Heart left ventricle (tissue), 16 donors: ENCODE measurements at regions not wholly inside any gene's neighbourhood (a gene's known extent, or its start where the extent isn't known, plus 50 kb on each side); places are given as distances from the start of the nearest gene placed in this dataset.
A peak's percentile ranks its signal among the peaks of the same experiment; 100 is the strongest.

Experiments used
- ATAC-seq, 4 donors: fragments of 200-7000 bp; cut with Tn5 transposase; one replicate each; pipeline ENCODE4 v1.9.1; 2020 to 2022; ENCODE audit warnings: moderate library complexity in 4 of 4, mild to moderate bottlenecking in 3 of 4, moderate number of reproducible peaks in 1 of 4
- DNase-seq, 5 donors: peaks; one replicate each; pipeline ENCODE4 v3.0.0-alpha.2; 2020
- H3K27ac ChIP-seq, 12 donors: fragments of 200-600 bp; sonication (generic) in 4 of 12; one replicate each; pipeline versions ENCODE4 v1.5.0 to v1.8.0; 2016 to 2022; ENCODE audit warnings: mild to moderate bottlenecking in 2 of 12
- H3K27me3 ChIP-seq, 9 donors: fragments of 200-600 bp; sonication (generic) in 2 of 9; one replicate each; pipeline versions ENCODE4 v1.5.1 to v1.8.0; 2016 to 2022; ENCODE audit warnings: mild to moderate bottlenecking in 3 of 9
- H3K36me3 ChIP-seq, 9 donors: fragments of 200-600 bp; sonication (generic) in 2 of 9; one replicate each; pipeline versions ENCODE4 v1.5.0 to v1.8.0; 2018 to 2022; ENCODE audit warnings: mild to moderate bottlenecking in 2 of 9
- H3K4me1 ChIP-seq, 12 donors: fragments of 200-600 bp; sonication (generic) in 4 of 12; one replicate each; pipeline versions ENCODE4 v1.5.0 to v1.8.0; 2016 to 2022; ENCODE audit warnings: mild to moderate bottlenecking in 3 of 12
- H3K4me3 ChIP-seq, 12 donors: fragments of 200-600 bp; sonication (generic) in 4 of 12; one replicate each; pipeline versions ENCODE4 v1.5.0 to v1.8.0; 2017 to 2022; ENCODE audit warnings: mild to moderate bottlenecking in 9 of 12, moderate library complexity in 4 of 12
- H3K9me3 ChIP-seq, 12 donors: fragments of 200-600 bp; sonication (generic) in 4 of 12; one replicate each; pipeline versions ENCODE4 v1.5.0 to v1.8.0; 2016 to 2022; ENCODE audit warnings: mild to moderate bottlenecking in 1 of 12
- POLR2A ChIP-seq, 2 donors: fragments of 450-650 bp; IDR thresholded peaks; one replicate each; pipeline ENCODE4 v1.6.1; 2017; ENCODE audit warnings: antibody characterized with exemption in 2 of 2, mild to moderate bottlenecking in 2 of 2, moderate library complexity in 2 of 2
- WGBS, 4 donors: extraction: QIAGEN DNeasy Blood & Tissue Kit in 2 of 4; methylation state at CpG; one replicate each; pipeline versions ENCODE4 v1.1.5 to v1.1.7; 2013 to 2018; 5-methylcytosine and 5-hydroxymethylcytosine counted together
- intact Hi-C, 10 donors: fragments of 100-400 bp; cut with DNase I; formaldehyde crosslinking; loops; one replicate each; pipeline versions ENCODE4 v1.11.1 to v1.14.2; 2022
- TF ChIP-seq, protein P1 (sequence below), 12 donors: fragments of 200-600 bp; sonication (generic) in 4 of 12; IDR thresholded peaks; one replicate each; pipeline versions ENCODE4 v1.5.0 to v1.8.0; 2018 to 2022; ENCODE audit warnings: antibody characterized with exemption in 12 of 12, mild to moderate bottlenecking in 5 of 12
- donor health status: ischemic (EF 13 %, LVEDD 7.1; RV severe dilation, severe dysfunction).
- donor health status: healthy with polysubstance abuse.
- donor health status: DM: no; HTN: yes; CAD: no.
- donor health status: DM: no; HTN: no; CAD: no.
- donor health status: ischemic (EF 25% LVEDD 6.9; RV normal size, moderate dysfunction).
- donor health status: ischemic (EF 25% LVEDD 5.7; RV mildly dilated, moderate dysfunction).
- donor health status: healthy.
- donor health status: DM: yes; HTN: yes; CAD: no.
- donor health status: ischemic (EF 35%, LVEDD 5.7; RV mildly dilated, moderate dysfunction).
- donor health status: nonischemic (EF 11% LVEDD 7.7; RV severe dilation, severe dysfunction).
- donor health status: DM: yes; HTN: yes; CAD: no.
- donor health status: PGD.
- donor health status: ischemic (EF 29% LVEDD 5.4; RV normal size, mild dysfunction).
- donor health status: nonischemic (EF 23%, LVEDD 6.1; RV moderate dilation, normal function).

GRCh38 chr3:25173606-25174005, 254.5 kb upstream of the RARB start:
- Histone ChIP-seq H3K36me3 (no peaks in the 10 kb centered on the region), H3K4me3 (no peak overlapping the region), H3K4me1 (peaks cover 0 to 3% (median 0%) of the 10 kb centered on the region in 12 donors), H3K9me3 (peaks cover 0 to 9% (median 3%) of the 10 kb centered on the region in 12 donors), H3K27ac (no peak overlapping the region), H3K27me3 (no peaks in the 10 kb centered on the region)
- intact Hi-C loops = no loop called here
- no peak for TF ChIP-seq POLR2A (IDR thresholded peaks at IDR 0.05)
- TF ChIP-seq, protein P1, sequence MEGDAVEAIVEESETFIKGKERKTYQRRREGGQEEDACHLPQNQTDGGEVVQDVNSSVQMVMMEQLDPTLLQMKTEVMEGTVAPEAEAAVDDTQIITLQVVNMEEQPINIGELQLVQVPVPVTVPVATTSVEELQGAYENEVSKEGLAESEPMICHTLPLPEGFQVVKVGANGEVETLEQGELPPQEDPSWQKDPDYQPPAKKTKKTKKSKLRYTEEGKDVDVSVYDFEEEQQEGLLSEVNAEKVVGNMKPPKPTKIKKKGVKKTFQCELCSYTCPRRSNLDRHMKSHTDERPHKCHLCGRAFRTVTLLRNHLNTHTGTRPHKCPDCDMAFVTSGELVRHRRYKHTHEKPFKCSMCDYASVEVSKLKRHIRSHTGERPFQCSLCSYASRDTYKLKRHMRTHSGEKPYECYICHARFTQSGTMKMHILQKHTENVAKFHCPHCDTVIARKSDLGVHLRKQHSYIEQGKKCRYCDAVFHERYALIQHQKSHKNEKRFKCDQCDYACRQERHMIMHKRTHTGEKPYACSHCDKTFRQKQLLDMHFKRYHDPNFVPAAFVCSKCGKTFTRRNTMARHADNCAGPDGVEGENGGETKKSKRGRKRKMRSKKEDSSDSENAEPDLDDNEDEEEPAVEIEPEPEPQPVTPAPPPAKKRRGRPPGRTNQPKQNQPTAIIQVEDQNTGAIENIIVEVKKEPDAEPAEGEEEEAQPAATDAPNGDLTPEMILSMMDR (IDR thresholded peaks at IDR 0.05) = no peak
- WGBS, 4 donors = 38 to 51% (median 47%) methylated on average over 1 of the region's 1 CpG
- ATAC-seq (no peak), DNase-seq (no peak)

- TF ChIP-seq POLR2A (IDR thresholded peaks at IDR 0.05) = no peak
- TF ChIP-seq, protein P1 (IDR thresholded peaks at IDR 0.05) = no peak
- Histone ChIP-seq H3K36me3 (no peaks in the 10 kb centered on the region), H3K9me3 (peaks cover 0 to 4% (median 0%) of the 10 kb centered on the region in 12 donors), H3K4me1 (peaks cover 0 to 5% (median 0%) of the 10 kb centered on the region in 12 donors), H3K27me3 (no peaks in the 10 kb centered on the region), H3K4me3 (no peak overlapping the region), H3K27ac (no peak overlapping the region)
- no peak for DNase-seq
- WGBS, 4 donors = 94 to 97% (median 95%) methylated on average over 13 of the region's 13 CpGs
- no peak for ATAC-seq
- intact Hi-C loops = no loop called here
Observed at GRCh38 chr3:25174251-25174650, 253.8 kb upstream of the RARB start.

DNA sequence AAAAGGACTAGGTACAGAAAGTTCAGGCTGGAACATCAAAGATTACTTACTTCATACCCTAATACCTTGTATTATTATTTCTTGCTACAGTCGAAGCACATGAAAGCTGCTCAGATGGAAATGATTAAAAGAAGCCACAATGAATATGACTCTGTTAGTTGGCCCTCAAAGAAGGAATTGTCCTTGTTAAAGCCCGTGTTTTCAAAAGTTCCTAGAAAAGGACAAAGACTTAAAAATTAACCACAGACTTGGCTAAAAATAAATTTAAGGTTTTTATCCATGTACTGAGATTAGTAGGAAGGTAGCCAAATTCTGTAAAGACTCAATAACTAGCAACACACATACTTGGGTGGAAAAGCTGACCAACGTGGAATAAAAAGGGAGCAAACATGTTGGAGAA, 251.0 kb upstream of the RARB start:
- WGBS, 4 donors = 79 to 86% (median 80%) methylated on average over 3 of the region's 3 CpGs
- peaks cover 0 to 5% (median 0%) of the 10 kb centered on the region in 12 donors for H3K4me1 ChIP-seq
- intact Hi-C loops = no loop called here
- H3K9me3 ChIP-seq = no peaks in the 10 kb centered on the region
- no peaks in the 10 kb centered on the region for H3K27me3 ChIP-seq
- TF ChIP-seq POLR2A (IDR thresholded peaks at IDR 0.05) = no peak
- TF ChIP-seq, protein P1 (IDR thresholded peaks at IDR 0.05) = no peak
- H3K27ac ChIP-seq = no peak overlapping the region
- no peak for DNase-seq
- ATAC-seq = no peak
- H3K4me3 ChIP-seq = no peak overlapping the region
- no peaks in the 10 kb centered on the region for H3K36me3 ChIP-seq

DNA sequence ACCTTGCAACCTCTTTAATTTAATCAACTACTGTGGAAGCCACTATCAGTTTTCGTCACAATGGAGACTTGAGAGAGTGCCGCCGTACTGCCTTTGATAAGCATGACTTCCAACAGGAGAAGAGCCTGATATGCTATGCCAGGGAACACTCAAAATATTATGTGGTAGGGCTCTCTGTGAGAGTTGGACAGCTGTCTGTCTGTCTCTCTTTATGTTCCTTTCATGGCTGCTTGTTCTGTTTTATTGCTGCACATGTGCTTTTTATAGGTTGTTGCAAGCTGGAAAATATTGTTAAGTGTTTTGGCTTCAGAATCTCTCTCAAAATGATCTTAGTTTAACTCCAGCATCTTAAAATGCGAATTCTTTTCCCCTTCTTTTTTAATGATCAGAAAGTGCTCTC, 249.4 kb upstream of the RARB start:
- no peak overlapping the region for H3K4me3 ChIP-seq
- no peaks in the 10 kb centered on the region for H3K36me3 ChIP-seq
- no peaks in the 10 kb centered on the region for H3K27me3 ChIP-seq
- H3K9me3 ChIP-seq = no peaks in the 10 kb centered on the region
- peak; percentile 45 to 95 (median 79) for ATAC-seq
- 37 to 54% (median 43%) methylated on average over 4 of the region's 4 CpGs for WGBS, 4 donors
- peaks cover 0 to 5% (median 0%) of the 10 kb centered on the region in 12 donors for H3K4me1 ChIP-seq
- no peak for TF ChIP-seq POLR2A (IDR thresholded peaks at IDR 0.05)
- TF ChIP-seq, protein P1 (IDR thresholded peaks at IDR 0.05) = no peak
- intact Hi-C loops = no loop called here
- H3K27ac ChIP-seq = no peak overlapping the region
- DNase-seq = no peak
